ENCODE measurements at regions not wholly inside any gene's neighbourhood (a gene's known extent, or its start where the extent isn't known, plus 50 kb on each side); places are given as distances from the start of the nearest gene placed in this dataset.

DNA sequence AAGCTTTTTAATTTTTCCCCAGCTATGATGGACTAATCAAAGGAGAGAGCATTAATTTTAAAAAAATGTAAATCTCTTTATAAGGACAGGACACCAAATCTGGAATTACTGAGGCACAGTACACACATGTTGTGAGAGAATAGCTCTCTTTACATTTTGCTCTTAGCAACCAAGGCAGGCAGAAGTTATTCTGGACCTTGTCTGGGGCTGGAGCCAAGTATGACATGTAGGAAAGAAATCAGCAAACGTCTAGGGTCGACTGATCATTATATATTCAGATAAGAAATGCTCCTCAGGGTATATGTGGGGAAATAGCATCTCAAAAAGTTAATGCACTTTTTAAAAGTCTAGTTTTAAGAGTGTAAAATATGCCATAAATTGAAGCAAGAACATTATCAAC lies 1330.0 kb upstream of the CELF4 start:
- no peak for TF ChIP-seq EP300 (IDR thresholded peaks at IDR 0.05)
- TF ChIP-seq, protein P1, sequence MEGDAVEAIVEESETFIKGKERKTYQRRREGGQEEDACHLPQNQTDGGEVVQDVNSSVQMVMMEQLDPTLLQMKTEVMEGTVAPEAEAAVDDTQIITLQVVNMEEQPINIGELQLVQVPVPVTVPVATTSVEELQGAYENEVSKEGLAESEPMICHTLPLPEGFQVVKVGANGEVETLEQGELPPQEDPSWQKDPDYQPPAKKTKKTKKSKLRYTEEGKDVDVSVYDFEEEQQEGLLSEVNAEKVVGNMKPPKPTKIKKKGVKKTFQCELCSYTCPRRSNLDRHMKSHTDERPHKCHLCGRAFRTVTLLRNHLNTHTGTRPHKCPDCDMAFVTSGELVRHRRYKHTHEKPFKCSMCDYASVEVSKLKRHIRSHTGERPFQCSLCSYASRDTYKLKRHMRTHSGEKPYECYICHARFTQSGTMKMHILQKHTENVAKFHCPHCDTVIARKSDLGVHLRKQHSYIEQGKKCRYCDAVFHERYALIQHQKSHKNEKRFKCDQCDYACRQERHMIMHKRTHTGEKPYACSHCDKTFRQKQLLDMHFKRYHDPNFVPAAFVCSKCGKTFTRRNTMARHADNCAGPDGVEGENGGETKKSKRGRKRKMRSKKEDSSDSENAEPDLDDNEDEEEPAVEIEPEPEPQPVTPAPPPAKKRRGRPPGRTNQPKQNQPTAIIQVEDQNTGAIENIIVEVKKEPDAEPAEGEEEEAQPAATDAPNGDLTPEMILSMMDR (IDR thresholded peaks at IDR 0.05), result no peak
- TF ChIP-seq POLR2A (IDR thresholded peaks at IDR 0.05), result no peak
- no peak for TF ChIP-seq POLR2AphosphoS5 (IDR thresholded peaks at IDR 0.05)
- Histone ChIP-seq H3K27ac (no peak overlapping the region), H3K4me3 (no peak overlapping the region), H3K4me1 (no peaks in the 10 kb centered on the region), H3K9me3 (no peaks in the 10 kb centered on the region), H3K27me3 (no peaks in the 10 kb centered on the region), H3K36me3 (no peaks in the 10 kb centered on the region)
- DNase-seq (ENCODE audit: low spot score in 2 of 2), result no peak
- WGBS, result 27% methylated on average over 2 of the region's 2 CpGs

DNA sequence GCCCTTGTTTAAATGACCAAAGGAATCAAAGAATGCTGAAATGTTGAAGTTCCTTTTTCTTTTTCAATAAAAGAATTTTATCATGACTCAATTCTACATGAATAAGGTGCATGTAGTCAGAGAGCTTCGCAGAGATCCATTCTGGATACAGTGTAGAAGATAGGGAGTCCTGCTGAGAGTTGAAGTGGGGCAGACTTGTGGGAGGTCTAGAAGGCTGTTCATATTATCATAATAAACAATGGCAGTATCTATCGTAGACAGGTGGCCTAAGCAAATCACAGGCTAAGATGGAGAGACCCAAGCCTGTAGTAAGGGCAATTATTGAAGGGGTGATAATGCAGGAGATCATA lies 1322.0 kb upstream of the CELF4 start:
- Histone ChIP-seq H3K4me1 (no peaks in the 10 kb centered on the region), H3K36me3 (no peaks in the 10 kb centered on the region), H3K9me3 (no peaks in the 10 kb centered on the region), H3K27ac (no peak overlapping the region), H3K27me3 (no peaks in the 10 kb centered on the region), H3K4me3 (no peak overlapping the region)
- TF ChIP-seq POLR2AphosphoS5 (IDR thresholded peaks at IDR 0.05) (no peak), EP300 (IDR thresholded peaks at IDR 0.05) (no peak), POLR2A (IDR thresholded peaks at IDR 0.05) (no peak)
- TF ChIP-seq, protein P1 (IDR thresholded peaks at IDR 0.05), result no peak
- 87% methylated on average over 2 of the region's 2 CpGs for WGBS
- DNase-seq (ENCODE audit: low spot score in 2 of 2), result no peak

DNA sequence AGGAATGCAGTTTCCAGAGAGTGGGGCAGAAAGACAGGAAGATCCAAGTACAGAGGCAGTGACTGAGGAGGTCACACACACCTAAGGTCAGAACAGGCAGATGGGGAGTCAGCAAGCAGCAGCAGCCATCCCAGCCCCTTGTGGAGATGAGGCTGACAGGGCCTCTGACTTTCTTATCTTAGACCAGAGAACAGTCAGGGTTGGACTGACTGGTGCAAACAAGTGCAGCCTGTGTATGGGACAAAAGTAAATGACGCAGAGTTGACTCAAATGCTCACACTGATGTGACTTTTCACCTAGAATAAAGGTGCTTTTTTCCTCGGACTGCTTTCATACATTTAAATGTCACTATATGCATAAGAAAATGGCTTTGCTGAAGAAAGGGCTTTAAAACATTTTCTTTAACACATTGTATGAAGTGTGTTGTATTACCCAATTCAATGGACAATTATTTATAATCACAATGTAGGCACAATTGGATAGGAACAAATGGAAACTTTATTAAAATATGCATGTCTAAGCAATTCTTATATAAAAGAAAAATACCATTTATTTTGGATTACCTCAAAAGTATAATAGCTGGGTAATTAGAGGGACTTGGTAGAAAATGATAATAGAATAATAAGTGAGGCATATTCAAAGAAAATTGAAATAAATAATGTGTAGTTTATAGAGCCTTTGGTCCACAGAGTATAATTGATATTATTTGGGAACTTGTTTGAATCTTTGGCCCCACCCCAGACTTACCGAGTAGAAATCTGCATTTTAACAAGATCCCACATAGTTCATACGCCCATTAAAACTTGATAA lies 1321.5 kb upstream of the CELF4 start:
- no peak overlapping the region for H3K4me3 ChIP-seq
- DNase-seq (ENCODE audit: low spot score in 2 of 2), result no peak
- TF ChIP-seq, protein P1 (IDR thresholded peaks at IDR 0.05), result no peak
- TF ChIP-seq EP300 (IDR thresholded peaks at IDR 0.05), result no peak
- no peak for TF ChIP-seq POLR2AphosphoS5 (IDR thresholded peaks at IDR 0.05)
- no peak for TF ChIP-seq POLR2A (IDR thresholded peaks at IDR 0.05)
- no peak overlapping the region for H3K27ac ChIP-seq
- H3K9me3 ChIP-seq, result no peaks in the 10 kb centered on the region
- no peaks in the 10 kb centered on the region for H3K36me3 ChIP-seq
- no peaks in the 10 kb centered on the region for H3K27me3 ChIP-seq
- H3K4me1 ChIP-seq, result no peaks in the 10 kb centered on the region
- 79% methylated on average over 4 of the region's 4 CpGs for WGBS

DNA sequence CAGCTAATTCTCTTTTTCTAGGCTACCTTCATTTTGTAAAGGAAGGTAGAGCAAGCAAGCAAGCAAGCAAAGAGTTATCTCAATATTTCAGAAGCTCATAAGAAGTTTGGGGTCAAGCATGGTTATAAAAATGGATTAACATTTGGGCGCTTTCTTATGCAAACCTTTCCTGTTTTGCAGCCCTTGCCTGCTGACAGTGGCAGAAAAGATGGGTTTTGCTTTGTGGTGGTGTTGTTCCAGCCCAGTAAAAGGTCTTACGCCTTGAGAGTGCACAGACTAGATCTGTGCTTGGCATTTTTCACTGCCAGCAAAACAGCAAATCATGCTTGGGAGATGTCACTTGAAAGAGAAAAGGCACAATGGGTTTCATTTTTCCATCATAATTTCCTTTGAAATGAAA lies 1320.6 kb upstream of the CELF4 start:
- Histone ChIP-seq H3K9me3 (no peaks in the 10 kb centered on the region), H3K27me3 (no peaks in the 10 kb centered on the region), H3K4me1 (no peaks in the 10 kb centered on the region), H3K4me3 (no peak overlapping the region), H3K36me3 (no peaks in the 10 kb centered on the region), H3K27ac (no peak overlapping the region)
- 85% methylated on average over 2 of the region's 2 CpGs for WGBS
- TF ChIP-seq POLR2A (IDR thresholded peaks at IDR 0.05) (no peak), POLR2AphosphoS5 (IDR thresholded peaks at IDR 0.05) (no peak), EP300 (IDR thresholded peaks at IDR 0.05) (no peak)
- TF ChIP-seq, protein P1 (IDR thresholded peaks at IDR 0.05), result no peak
- no peak for DNase-seq (ENCODE audit: low spot score in 2 of 2)

DNA sequence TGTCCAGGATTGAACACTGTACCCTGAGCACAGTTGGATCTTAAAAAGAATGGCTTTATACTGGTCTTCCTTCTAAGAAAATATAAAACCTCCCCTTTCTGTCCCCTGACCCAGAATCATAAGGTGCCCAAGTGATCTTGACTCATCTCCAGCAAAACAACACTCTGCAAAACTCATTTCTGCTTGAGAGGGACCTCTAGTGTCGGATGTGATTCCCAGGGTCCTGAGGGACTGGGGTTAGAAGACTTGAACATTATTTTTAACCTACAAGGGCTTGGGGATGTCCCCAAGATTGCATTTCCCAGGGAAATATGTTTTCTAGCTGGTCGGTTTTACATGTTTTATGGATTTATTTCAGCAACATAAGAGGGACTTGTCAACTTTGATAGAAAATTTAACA lies 1318.5 kb upstream of the CELF4 start:
- H3K9me3 ChIP-seq, result no peaks in the 10 kb centered on the region
- TF ChIP-seq, protein P1 (IDR thresholded peaks at IDR 0.05), result no peak
- no peak for TF ChIP-seq POLR2AphosphoS5 (IDR thresholded peaks at IDR 0.05)
- no peak for TF ChIP-seq POLR2A (IDR thresholded peaks at IDR 0.05)
- no peak for TF ChIP-seq EP300 (IDR thresholded peaks at IDR 0.05)
- H3K27me3 ChIP-seq, result no peaks in the 10 kb centered on the region
- no peak for DNase-seq (ENCODE audit: low spot score in 2 of 2)
- no peaks in the 10 kb centered on the region for H3K36me3 ChIP-seq
- no peak overlapping the region for H3K27ac ChIP-seq
- no peaks in the 10 kb centered on the region for H3K4me1 ChIP-seq
- H3K4me3 ChIP-seq, result no peak overlapping the region
- WGBS, result 77% methylated on average over 2 of the region's 2 CpGs
